HL-60 (cell line): ENCODE measurements at regions not wholly inside any gene's neighbourhood (a gene's known extent, or its start where the extent isn't known, plus 50 kb on each side); places are given as distances from the start of the nearest gene placed in this dataset.

ENCODE experiments used
- DNase-seq, 2 experiments: peaks; one replicate each; pipeline ENCODE4 v3.0.0-alpha.2; 2010 to 2020; ENCODE audit warnings: low read depth in 1 of 2, low spot score in 1 of 2
- H3K27ac ChIP-seq: fragments of 250-450 bp; sonication (Bioruptor Pico); replicated peaks from 2 replicates; pipeline ENCODE4 v1.5.1; 2020; ENCODE audit warnings: mild to moderate bottlenecking, moderate library complexity
- H3K27me3 ChIP-seq: fragments of 250-450 bp; sonication (Bioruptor Pico); 2 replicates; pipeline ENCODE4 v1.5.1; 2021; ENCODE audit warnings: mild to moderate bottlenecking, moderate library complexity; ENCODE audit not compliant: insufficient read depth, poor library complexity, severe bottlenecking
- H3K4me3 ChIP-seq: replicated peaks from 2 replicates; pipeline ENCODE4 v1.5.1; 2011; ENCODE audit warnings: mild to moderate bottlenecking, control low read depth, low read length; ENCODE audit not compliant: insufficient read depth
- CTCF ChIP-seq: IDR thresholded peaks from one replicate; pipeline ENCODE4 v1.5.1; 2011; ENCODE audit warnings: low read length, control low read depth, inconsistent platforms; ENCODE audit not compliant: insufficient read depth
- GABPA ChIP-seq: IDR thresholded peaks from 2 replicates; pipeline ENCODE4 v1.6.1; 2012; ENCODE audit warnings: low read depth
- POLR2AphosphoS5 ChIP-seq: IDR thresholded peaks from 2 replicates; pipeline ENCODE4 v1.6.1; 2012; ENCODE audit warnings: low read depth
- REST ChIP-seq: IDR thresholded peaks from 2 replicates; pipeline ENCODE4 v1.6.1; 2012; ENCODE audit warnings: low read depth; ENCODE audit not compliant: insufficient replicate concordance
- SPI1 ChIP-seq: IDR thresholded peaks from 2 replicates; pipeline ENCODE4 v1.6.1; 2012; ENCODE audit warnings: low read depth, mild to moderate bottlenecking, borderline replicate concordance

- H3K4me3 ChIP-seq, result no peak overlapping the region
- no peak overlapping the region for H3K27ac ChIP-seq
- TF ChIP-seq REST (no peak), CTCF (no peak), GABPA (no peak), POLR2AphosphoS5 (no peak), SPI1 (no peak)
- no peak for DNase-seq
- H3K27me3 ChIP-seq, result peaks cover 2% of the 10 kb centered on the region
These were observed 244.8 kb downstream of the DACT1 start for GRCh38 chr14:58882577-58883018.

GRCh38 chr14:58884442-58884841, 246.7 kb downstream of the DACT1 start:
- Histone ChIP-seq H3K27me3 (peaks cover 2% of the 10 kb centered on the region), H3K4me3 (no peak overlapping the region), H3K27ac (no peak overlapping the region)
- DNase-seq, result no peak
- TF ChIP-seq GABPA, result no peak
- no peak for TF ChIP-seq SPI1
- peak; percentile 8 for TF ChIP-seq CTCF
- no peak for TF ChIP-seq REST
- no peak for TF ChIP-seq POLR2AphosphoS5

GRCh38 chr14:58887931-58888330, 250.2 kb downstream of the DACT1 start:
- Histone ChIP-seq H3K27me3 (peaks cover 2% of the 10 kb centered on the region), H3K4me3 (no peak overlapping the region), H3K27ac (no peak overlapping the region)
- TF ChIP-seq POLR2AphosphoS5 (no peak), REST (no peak), GABPA (no peak), SPI1 (no peak), CTCF (no peak)
- no peak for DNase-seq
